CD4-positive, CD25-positive, alpha-beta regulatory T cell (primary cell): ENCODE measurements at regions not wholly inside any gene's neighbourhood (a gene's known extent, or its start where the extent isn't known, plus 50 kb on each side); places are given as distances from the start of the nearest gene placed in this dataset.

ENCODE experiments used
- ATAC-seq, 2 donors: fragments of 150-1000 bp; cut with Tn5 transposase; one replicate each; pipeline ENCODE4 v1.10.0; 2021; ENCODE audit warnings: low read depth in 2 of 2, moderate number of reproducible peaks in 2 of 2, moderate library complexity in 1 of 2
- DNase-seq, 3 donors: peaks; one replicate each; pipeline versions ENCODE4 v3.0.0 to v3.0.0-alpha.2; 2012 to 2022; ENCODE audit warnings: mixed read lengths in 1 of 3
- H3K27ac ChIP-seq: one replicate; pipeline ENCODE4 v1.7.0; 2013; ENCODE audit warnings: mild to moderate bottlenecking, low read length; ENCODE audit not compliant: insufficient read depth, poor library complexity, severe bottlenecking
- H3K27me3 ChIP-seq: one replicate; pipeline ENCODE4 v1.7.0; 2013; ENCODE audit warnings: low read length; ENCODE audit not compliant: control insufficient read depth, insufficient read depth
- H3K36me3 ChIP-seq: one replicate; pipeline ENCODE4 v1.7.0; 2013; ENCODE audit warnings: mild to moderate bottlenecking, low read length, moderate library complexity; ENCODE audit not compliant: control insufficient read depth, insufficient read depth
- H3K4me1 ChIP-seq: 2 replicates; pipeline ENCODE4 v1.7.0; 2013; ENCODE audit warnings: mild to moderate bottlenecking, low read length; ENCODE audit not compliant: insufficient read depth, control insufficient read depth, poor library complexity, severe bottlenecking
- H3K4me3 ChIP-seq: one replicate; pipeline ENCODE4 v1.7.0; 2013; ENCODE audit warnings: low read depth, mild to moderate bottlenecking, low read length, moderate library complexity
- H3K9me3 ChIP-seq, 2 experiments: 1 replicate in 1 of 2; 2 replicates in 1 of 2; pipeline ENCODE4 v1.7.0; 2013; ENCODE audit warnings: low read length in 2 of 2, mild to moderate bottlenecking in 1 of 2, moderate library complexity in 1 of 2; ENCODE audit not compliant: control insufficient read depth in 2 of 2
- H3K27ac Mint-ChIP-seq, 3 donors: one replicate each; pipeline ENCODE4 v1.8.0; 2020 to 2022; ENCODE audit warnings: mild to moderate bottlenecking in 3 of 3, mixed read lengths in 3 of 3, moderate library complexity in 2 of 3
- H3K27me3 Mint-ChIP-seq: one replicate; pipeline ENCODE4 v1.8.0; 2022; ENCODE audit warnings: mild to moderate bottlenecking, mixed read lengths
- H3K36me3 Mint-ChIP-seq: one replicate; pipeline ENCODE4 v1.8.0; 2020; ENCODE audit warnings: mixed read lengths
- H3K4me1 Mint-ChIP-seq, 4 donors: one replicate each; pipeline ENCODE4 v1.8.0; 2020 to 2022; ENCODE audit warnings: mixed read lengths in 4 of 4, mild to moderate bottlenecking in 1 of 4
- H3K4me3 Mint-ChIP-seq, 4 donors: one replicate each; pipeline ENCODE4 v1.8.0; 2020 to 2022; ENCODE audit warnings: mild to moderate bottlenecking in 4 of 4, mixed read lengths in 4 of 4, moderate library complexity in 3 of 4
- H3K9me3 Mint-ChIP-seq, 7 donors: one replicate each; pipeline ENCODE4 v1.8.0; 2020 to 2022; ENCODE audit warnings: mixed read lengths in 7 of 7, mild to moderate bottlenecking in 3 of 7, moderate library complexity in 2 of 7

GRCh38 chr6:20301256-20301655, 89.0 kb upstream of the MBOAT1 start:
- H3K9me3 ChIP-seq = no peaks in the 10 kb centered on the region
- no peaks in the 10 kb centered on the region for H3K36me3 ChIP-seq
- H3K27ac ChIP-seq = no peak overlapping the region
- Mint-ChIP-seq H3K36me3 (no peaks in the 10 kb centered on the region), H3K9me3 (no peaks in the 10 kb centered on the region), H3K27me3 (peaks cover 4% of the 10 kb centered on the region), H3K4me3 (no peak overlapping the region), H3K4me1 (peaks cover 0 to 15% (median 2%) of the 10 kb centered on the region in 4 donors), H3K27ac (no peak overlapping the region)
- ATAC-seq (no peak), DNase-seq (no peak)
- peaks cover 2% of the 10 kb centered on the region for H3K27me3 ChIP-seq
- H3K4me1 ChIP-seq = no peaks in the 10 kb centered on the region
- no peak overlapping the region for H3K4me3 ChIP-seq

DNA sequence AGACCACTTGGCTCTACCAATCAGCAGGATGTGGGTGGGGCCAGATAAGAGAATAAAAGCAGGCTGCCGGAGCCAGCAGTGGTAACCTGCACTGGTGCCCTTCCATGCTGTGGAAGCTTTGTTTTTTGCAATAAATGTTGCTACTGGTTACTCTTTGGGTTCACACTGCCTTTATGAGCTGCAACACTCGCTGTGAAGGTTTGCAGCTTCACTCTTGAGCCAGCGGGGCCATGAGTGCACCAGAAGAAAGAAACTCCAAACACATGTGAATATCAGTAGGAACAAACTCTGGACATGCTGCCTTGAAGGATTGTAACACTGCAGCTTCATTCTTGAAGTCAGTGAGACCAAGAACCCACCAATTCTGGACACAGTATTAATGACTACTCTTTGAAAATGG, 89.9 kb upstream of the MBOAT1 start:
- Histone ChIP-seq H3K9me3 (no peaks in the 10 kb centered on the region), H3K4me3 (no peak overlapping the region), H3K27ac (no peak overlapping the region), H3K36me3 (no peaks in the 10 kb centered on the region), H3K4me1 (no peaks in the 10 kb centered on the region), H3K27me3 (peaks cover 2% of the 10 kb centered on the region)
- Mint-ChIP-seq H3K27ac (no peak overlapping the region), H3K27me3 (peaks cover 8% of the 10 kb centered on the region), H3K9me3 (peaks cover 0 to 3% (median 0%) of the 10 kb centered on the region in 7 donors), H3K36me3 (no peaks in the 10 kb centered on the region), H3K4me3 (no peak overlapping the region), H3K4me1 (peaks cover 0 to 15% (median 2%) of the 10 kb centered on the region in 4 donors)
- ATAC-seq (no peak), DNase-seq (no peak)

DNA sequence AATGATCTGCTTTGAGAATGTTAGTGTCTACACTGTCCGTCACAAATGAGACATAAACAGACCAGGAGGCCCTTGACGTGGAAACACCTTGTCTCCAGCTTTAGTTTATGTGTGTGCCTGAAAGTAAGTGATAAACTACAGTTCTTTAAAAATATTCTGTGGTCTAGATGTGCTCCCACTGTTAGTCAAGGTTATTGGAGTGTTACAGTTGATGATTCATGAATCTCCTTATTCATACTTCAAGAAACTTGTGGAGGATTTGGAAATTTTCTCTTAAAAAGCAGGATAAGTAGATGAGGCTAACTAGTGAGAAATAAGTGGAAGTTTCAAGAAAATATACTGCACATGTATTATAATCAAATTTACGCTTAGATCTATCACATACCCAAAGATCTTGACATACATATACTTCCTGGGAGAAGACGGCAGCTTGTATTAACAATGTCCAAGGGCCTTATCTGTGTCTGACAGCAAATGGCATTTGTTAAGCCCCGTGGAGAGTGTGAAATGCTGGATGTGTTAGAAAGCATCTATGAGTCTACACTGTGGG, 90.5 kb upstream of the MBOAT1 start:
- Histone ChIP-seq H3K4me1 (no peaks in the 10 kb centered on the region), H3K27ac (no peak overlapping the region), H3K4me3 (no peak overlapping the region), H3K27me3 (peaks cover 2% of the 10 kb centered on the region), H3K9me3 (no peaks in the 10 kb centered on the region), H3K36me3 (no peaks in the 10 kb centered on the region)
- Mint-ChIP-seq H3K36me3 (no peaks in the 10 kb centered on the region), H3K4me1 (peaks cover 0 to 14% (median 2%) of the 10 kb centered on the region in 4 donors), H3K9me3 (peaks cover 0 to 3% (median 0%) of the 10 kb centered on the region in 7 donors), H3K27me3 (peaks cover 8% of the 10 kb centered on the region), H3K27ac (no peak overlapping the region), H3K4me3 (no peak overlapping the region)
- ATAC-seq (no peak), DNase-seq (no peak)

- Histone ChIP-seq H3K27me3 (peaks cover 5% of the 10 kb centered on the region), H3K9me3 (peaks cover 0 to 3% of the 10 kb centered on the region in 2 experiments), H3K4me1 (no peaks in the 10 kb centered on the region), H3K36me3 (no peaks in the 10 kb centered on the region), H3K4me3 (no peak overlapping the region), H3K27ac (no peak overlapping the region)
- H3K27me3 Mint-ChIP-seq = peaks cover 8% of the 10 kb centered on the region
- no peaks in the 10 kb centered on the region for H3K36me3 Mint-ChIP-seq
- H3K9me3 Mint-ChIP-seq = peaks cover 0 to 5% (median 0%) of the 10 kb centered on the region in 7 donors
- H3K4me1 Mint-ChIP-seq = peaks cover 0 to 10% (median 2%) of the 10 kb centered on the region in 4 donors
- no peak overlapping the region for H3K4me3 Mint-ChIP-seq
- ATAC-seq (no peak), DNase-seq (no peak)
- H3K27ac Mint-ChIP-seq = no peak overlapping the region
Measured at GRCh38 chr6:20306491-20306890, 94.2 kb upstream of the MBOAT1 start.

- no peaks in the 10 kb centered on the region for H3K4me1 ChIP-seq
- no peak overlapping the region for H3K4me3 ChIP-seq
- peaks cover 5% of the 10 kb centered on the region for H3K27me3 ChIP-seq
- H3K36me3 Mint-ChIP-seq = no peaks in the 10 kb centered on the region
- H3K9me3 Mint-ChIP-seq = peaks cover 0 to 5% (median 0%) of the 10 kb centered on the region in 7 donors
- peaks cover 0 to 2% (median 0%) of the 10 kb centered on the region in 4 donors for H3K4me1 Mint-ChIP-seq
- H3K36me3 ChIP-seq = no peaks in the 10 kb centered on the region
- no peak for ATAC-seq
- H3K9me3 ChIP-seq = peaks cover 0 to 3% of the 10 kb centered on the region in 2 experiments
- no peak overlapping the region for H3K27ac ChIP-seq
- H3K27ac Mint-ChIP-seq = no peak overlapping the region
- no peak for DNase-seq
- H3K27me3 Mint-ChIP-seq = peaks cover 15% of the 10 kb centered on the region
- H3K4me3 Mint-ChIP-seq = no peak overlapping the region
Measured at GRCh38 chr6:20309186-20309585, 92.5 kb upstream of the E2F3 start.

GRCh38 chr6:20310185-20310584, 91.5 kb upstream of the E2F3 start:
- H3K9me3 Mint-ChIP-seq = peaks cover 0 to 5% (median 0%) of the 10 kb centered on the region in 7 donors
- H3K9me3 ChIP-seq = peaks cover 0 to 3% of the 10 kb centered on the region in 2 experiments
- no peaks in the 10 kb centered on the region for H3K36me3 ChIP-seq
- ATAC-seq (no peak), DNase-seq (no peak)
- no peak overlapping the region for H3K4me3 Mint-ChIP-seq
- H3K27me3 Mint-ChIP-seq = peaks cover 21% of the 10 kb centered on the region
- H3K27ac Mint-ChIP-seq = no peak overlapping the region
- H3K27me3 ChIP-seq = peaks cover 3% of the 10 kb centered on the region
- H3K27ac ChIP-seq = no peak overlapping the region
- H3K4me3 ChIP-seq = no peak overlapping the region
- H3K36me3 Mint-ChIP-seq = no peaks in the 10 kb centered on the region
- peaks cover 0 to 5% (median 0%) of the 10 kb centered on the region in 4 donors for H3K4me1 Mint-ChIP-seq
- no peaks in the 10 kb centered on the region for H3K4me1 ChIP-seq

GRCh38 chr6:20312606-20313005, 89.1 kb upstream of the E2F3 start:
- Histone ChIP-seq H3K36me3 (no peaks in the 10 kb centered on the region), H3K27ac (no peak overlapping the region), H3K27me3 (peaks cover 3% of the 10 kb centered on the region), H3K9me3 (peaks cover 0 to 3% of the 10 kb centered on the region in 2 experiments), H3K4me3 (no peak overlapping the region), H3K4me1 (no peaks in the 10 kb centered on the region)
- Mint-ChIP-seq H3K9me3 (peaks cover 0 to 4% (median 0%) of the 10 kb centered on the region in 7 donors), H3K4me3 (no peak overlapping the region), H3K27me3 (peaks cover 17% of the 10 kb centered on the region), H3K27ac (no peak overlapping the region), H3K36me3 (no peaks in the 10 kb centered on the region), H3K4me1 (peaks cover 0 to 5% (median 0%) of the 10 kb centered on the region in 4 donors)
- DNase-seq (no peak), ATAC-seq (no peak)

DNA sequence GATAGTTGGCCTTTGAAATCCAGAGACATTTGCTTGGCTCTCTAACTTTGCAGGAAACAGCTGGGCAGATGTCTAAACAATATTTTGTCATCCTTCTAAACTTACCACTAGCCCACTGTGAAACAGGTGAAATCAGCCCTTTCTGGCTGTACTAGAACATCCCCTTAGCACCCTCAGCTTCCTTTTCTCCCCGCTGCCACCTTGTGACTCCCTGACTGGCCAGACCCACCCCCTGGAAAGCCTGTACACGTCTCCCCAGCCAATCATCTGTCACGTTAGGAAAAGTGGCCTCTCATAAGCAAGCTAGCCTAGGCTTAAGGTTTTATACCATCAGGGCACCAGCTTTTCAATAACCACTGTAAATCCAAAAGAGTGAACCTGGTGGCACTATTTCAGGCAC, 88.6 kb upstream of the E2F3 start:
- Mint-ChIP-seq H3K9me3 (peaks cover 0 to 4% (median under 1%) of the 10 kb centered on the region in 7 donors), H3K4me1 (peaks cover 0 to 5% (median 2%) of the 10 kb centered on the region in 4 donors), H3K36me3 (no peaks in the 10 kb centered on the region), H3K27me3 (peaks cover 17% of the 10 kb centered on the region), H3K27ac (peak overlapping the region in 1 of 3 donors; percentile 8), H3K4me3 (no peak overlapping the region)
- no peak overlapping the region for H3K4me3 ChIP-seq
- no peak overlapping the region for H3K27ac ChIP-seq
- H3K27me3 ChIP-seq = peaks cover 3% of the 10 kb centered on the region
- H3K36me3 ChIP-seq = no peaks in the 10 kb centered on the region
- no peak for ATAC-seq
- no peak for DNase-seq
- peaks cover 0 to 3% of the 10 kb centered on the region in 2 experiments for H3K9me3 ChIP-seq
- no peaks in the 10 kb centered on the region for H3K4me1 ChIP-seq
